ENCODE measurements at regions not wholly inside any gene's neighbourhood (a gene's known extent, or its start where the extent isn't known, plus 50 kb on each side); places are given as distances from the start of the nearest gene placed in this dataset.

DNA sequence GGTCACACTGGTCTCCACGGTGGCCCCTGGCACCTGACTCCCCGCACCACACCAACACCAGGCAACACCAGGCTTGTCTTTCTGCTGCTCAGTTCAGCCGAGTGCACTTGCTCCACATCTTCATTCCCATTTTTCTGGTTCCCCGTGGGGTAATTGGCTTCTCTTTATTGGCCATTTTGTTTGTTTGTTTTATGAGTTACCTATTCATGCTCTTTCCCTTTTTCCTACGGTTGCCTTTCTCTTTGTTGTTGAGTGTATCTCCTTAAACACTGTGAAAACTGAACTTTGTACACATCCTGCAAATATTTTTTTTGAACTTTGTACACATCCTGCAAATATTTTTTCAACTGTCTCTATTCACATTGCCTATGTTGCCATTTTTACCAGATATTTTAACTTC, 834.0 kb downstream of the BRD1 start:
- RAD21 ChIA-PET (ENCODE audit: low non-redundant PET in 1 of 2, low total read pairs in 2 of 2, uncharacterized antibody in 2 of 2, unreplicated experiment in 2 of 2), result no interaction called here
- CTCF ChIA-PET, result no interaction called here
- Histone ChIP-seq H3K27ac (ENCODE audit: low read depth, low read length) (no peak overlapping the region), H3K4me3 (replicated peaks in 1 of 2; ENCODE audit: low read depth in 1 of 2, low read length in 2 of 2) (no peak overlapping the region), H3K36me3 (ENCODE audit: control insufficient read depth in 1 of 2, insufficient read depth in 2 of 2, low read length in 2 of 2) (no peaks in the 10 kb centered on the region), H3K4me1 (ENCODE audit: control insufficient read depth in 1 of 2, insufficient read depth in 2 of 2, low read length in 2 of 2) (no peaks in the 10 kb centered on the region), H4K20me1 (ENCODE audit: insufficient read depth) (no peaks in the 10 kb centered on the region), H3K27me3 (ENCODE audit: insufficient read depth, low read length) (peaks cover 10% of the 10 kb centered on the region; the same call in 1 of the 2 replicates), H3K9me2 (ENCODE audit: insufficient read depth) (no peaks in the 10 kb centered on the region), H3K9me3 (ENCODE audit: control insufficient read depth in 1 of 2, insufficient read depth in 1 of 2, low read depth in 1 of 2, low read length in 2 of 2) (no peaks in the 10 kb centered on the region), H3K4me2 (ENCODE audit: low read length) (no peak overlapping the region), H3K9ac (ENCODE audit: low read length) (no peak overlapping the region), H3K79me2 (ENCODE audit: insufficient read depth, low read length) (no peaks in the 10 kb centered on the region), H2AFZ (ENCODE audit: low read depth, low read length, poor library complexity, severe bottlenecking) (no peak overlapping the region)
- DNase-seq (ENCODE audit: low read depth, low spot score) (no peak), ATAC-seq (no peak)
- POLR2A ChIA-PET, result no interaction called here
- intact Hi-C loops (cut with micrococcal nuclease), result no loop called here
- TF ChIP-seq SRF (IDR thresholded peaks at IDR 0.05; ENCODE audit: low read depth), result no peak
- no peak for TF ChIP-seq POLR2AphosphoS5 (IDR thresholded peaks at IDR 0.05; ENCODE audit: low read depth, low read length)
- TF ChIP-seq, protein P1, sequence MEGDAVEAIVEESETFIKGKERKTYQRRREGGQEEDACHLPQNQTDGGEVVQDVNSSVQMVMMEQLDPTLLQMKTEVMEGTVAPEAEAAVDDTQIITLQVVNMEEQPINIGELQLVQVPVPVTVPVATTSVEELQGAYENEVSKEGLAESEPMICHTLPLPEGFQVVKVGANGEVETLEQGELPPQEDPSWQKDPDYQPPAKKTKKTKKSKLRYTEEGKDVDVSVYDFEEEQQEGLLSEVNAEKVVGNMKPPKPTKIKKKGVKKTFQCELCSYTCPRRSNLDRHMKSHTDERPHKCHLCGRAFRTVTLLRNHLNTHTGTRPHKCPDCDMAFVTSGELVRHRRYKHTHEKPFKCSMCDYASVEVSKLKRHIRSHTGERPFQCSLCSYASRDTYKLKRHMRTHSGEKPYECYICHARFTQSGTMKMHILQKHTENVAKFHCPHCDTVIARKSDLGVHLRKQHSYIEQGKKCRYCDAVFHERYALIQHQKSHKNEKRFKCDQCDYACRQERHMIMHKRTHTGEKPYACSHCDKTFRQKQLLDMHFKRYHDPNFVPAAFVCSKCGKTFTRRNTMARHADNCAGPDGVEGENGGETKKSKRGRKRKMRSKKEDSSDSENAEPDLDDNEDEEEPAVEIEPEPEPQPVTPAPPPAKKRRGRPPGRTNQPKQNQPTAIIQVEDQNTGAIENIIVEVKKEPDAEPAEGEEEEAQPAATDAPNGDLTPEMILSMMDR (IDR thresholded peaks at IDR 0.05 in 2 of 3, conservative IDR thresholded peaks at IDR 0.05 in 1 of 3; ENCODE audit: borderline replicate concordance in 1 of 3, insufficient read depth in 1 of 3, low read depth in 2 of 3, low read length in 2 of 3), result no peak
- TF ChIP-seq JUND (IDR thresholded peaks at IDR 0.05), result no peak
- no peak for TF ChIP-seq ZNF274 (IDR thresholded peaks at IDR 0.05; ENCODE audit: low read depth, low read length)
- no peak for TF ChIP-seq EGR1 (IDR thresholded peaks at IDR 0.05; ENCODE audit: low read depth)
- TF ChIP-seq, protein P2, sequence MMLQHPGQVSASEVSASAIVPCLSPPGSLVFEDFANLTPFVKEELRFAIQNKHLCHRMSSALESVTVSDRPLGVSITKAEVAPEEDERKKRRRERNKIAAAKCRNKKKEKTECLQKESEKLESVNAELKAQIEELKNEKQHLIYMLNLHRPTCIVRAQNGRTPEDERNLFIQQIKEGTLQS (IDR thresholded peaks at IDR 0.05), result no peak
- TF ChIP-seq, protein P3, sequence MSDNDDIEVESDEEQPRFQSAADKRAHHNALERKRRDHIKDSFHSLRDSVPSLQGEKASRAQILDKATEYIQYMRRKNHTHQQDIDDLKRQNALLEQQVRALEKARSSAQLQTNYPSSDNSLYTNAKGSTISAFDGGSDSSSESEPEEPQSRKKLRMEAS (IDR thresholded peaks at IDR 0.05), result no peak
- TF ChIP-seq CBX3 (IDR thresholded peaks at IDR 0.05; ENCODE audit: low read depth), result no peak
- no peak for TF ChIP-seq ZFX (IDR thresholded peaks at IDR 0.05)
- TF ChIP-seq, protein P4, sequence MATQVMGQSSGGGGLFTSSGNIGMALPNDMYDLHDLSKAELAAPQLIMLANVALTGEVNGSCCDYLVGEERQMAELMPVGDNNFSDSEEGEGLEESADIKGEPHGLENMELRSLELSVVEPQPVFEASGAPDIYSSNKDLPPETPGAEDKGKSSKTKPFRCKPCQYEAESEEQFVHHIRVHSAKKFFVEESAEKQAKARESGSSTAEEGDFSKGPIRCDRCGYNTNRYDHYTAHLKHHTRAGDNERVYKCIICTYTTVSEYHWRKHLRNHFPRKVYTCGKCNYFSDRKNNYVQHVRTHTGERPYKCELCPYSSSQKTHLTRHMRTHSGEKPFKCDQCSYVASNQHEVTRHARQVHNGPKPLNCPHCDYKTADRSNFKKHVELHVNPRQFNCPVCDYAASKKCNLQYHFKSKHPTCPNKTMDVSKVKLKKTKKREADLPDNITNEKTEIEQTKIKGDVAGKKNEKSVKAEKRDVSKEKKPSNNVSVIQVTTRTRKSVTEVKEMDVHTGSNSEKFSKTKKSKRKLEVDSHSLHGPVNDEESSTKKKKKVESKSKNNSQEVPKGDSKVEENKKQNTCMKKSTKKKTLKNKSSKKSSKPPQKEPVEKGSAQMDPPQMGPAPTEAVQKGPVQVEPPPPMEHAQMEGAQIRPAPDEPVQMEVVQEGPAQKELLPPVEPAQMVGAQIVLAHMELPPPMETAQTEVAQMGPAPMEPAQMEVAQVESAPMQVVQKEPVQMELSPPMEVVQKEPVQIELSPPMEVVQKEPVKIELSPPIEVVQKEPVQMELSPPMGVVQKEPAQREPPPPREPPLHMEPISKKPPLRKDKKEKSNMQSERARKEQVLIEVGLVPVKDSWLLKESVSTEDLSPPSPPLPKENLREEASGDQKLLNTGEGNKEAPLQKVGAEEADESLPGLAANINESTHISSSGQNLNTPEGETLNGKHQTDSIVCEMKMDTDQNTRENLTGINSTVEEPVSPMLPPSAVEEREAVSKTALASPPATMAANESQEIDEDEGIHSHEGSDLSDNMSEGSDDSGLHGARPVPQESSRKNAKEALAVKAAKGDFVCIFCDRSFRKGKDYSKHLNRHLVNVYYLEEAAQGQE (IDR thresholded peaks at IDR 0.05; ENCODE audit: low read depth), result no peak
- TF ChIP-seq EZH2phosphoT487 (IDR thresholded peaks at IDR 0.05; ENCODE audit: borderline replicate concordance), result no peak
- TF ChIP-seq CEBPB (IDR thresholded peaks at IDR 0.05; ENCODE audit: low read depth), result no peak
- TF ChIP-seq SP1 (IDR thresholded peaks at IDR 0.05; ENCODE audit: low read depth), result no peak
- TF ChIP-seq, protein P5, sequence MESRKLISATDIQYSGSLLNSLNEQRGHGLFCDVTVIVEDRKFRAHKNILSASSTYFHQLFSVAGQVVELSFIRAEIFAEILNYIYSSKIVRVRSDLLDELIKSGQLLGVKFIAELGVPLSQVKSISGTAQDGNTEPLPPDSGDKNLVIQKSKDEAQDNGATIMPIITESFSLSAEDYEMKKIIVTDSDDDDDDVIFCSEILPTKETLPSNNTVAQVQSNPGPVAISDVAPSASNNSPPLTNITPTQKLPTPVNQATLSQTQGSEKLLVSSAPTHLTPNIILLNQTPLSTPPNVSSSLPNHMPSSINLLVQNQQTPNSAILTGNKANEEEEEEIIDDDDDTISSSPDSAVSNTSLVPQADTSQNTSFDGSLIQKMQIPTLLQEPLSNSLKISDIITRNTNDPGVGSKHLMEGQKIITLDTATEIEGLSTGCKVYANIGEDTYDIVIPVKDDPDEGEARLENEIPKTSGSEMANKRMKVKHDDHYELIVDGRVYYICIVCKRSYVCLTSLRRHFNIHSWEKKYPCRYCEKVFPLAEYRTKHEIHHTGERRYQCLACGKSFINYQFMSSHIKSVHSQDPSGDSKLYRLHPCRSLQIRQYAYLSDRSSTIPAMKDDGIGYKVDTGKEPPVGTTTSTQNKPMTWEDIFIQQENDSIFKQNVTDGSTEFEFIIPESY (IDR thresholded peaks at IDR 0.05; ENCODE audit: extremely low read depth, insufficient replicate concordance, low read length), result no peak
- no TSS peak for BruUV-seq (replicated peaks)
